ENCODE measurements at regions not wholly inside any gene's neighbourhood (a gene's known extent, or its start where the extent isn't known, plus 50 kb on each side); places are given as distances from the start of the nearest gene placed in this dataset.
A peak's percentile ranks its signal among the peaks of the same experiment; 100 is the strongest.

DNA sequence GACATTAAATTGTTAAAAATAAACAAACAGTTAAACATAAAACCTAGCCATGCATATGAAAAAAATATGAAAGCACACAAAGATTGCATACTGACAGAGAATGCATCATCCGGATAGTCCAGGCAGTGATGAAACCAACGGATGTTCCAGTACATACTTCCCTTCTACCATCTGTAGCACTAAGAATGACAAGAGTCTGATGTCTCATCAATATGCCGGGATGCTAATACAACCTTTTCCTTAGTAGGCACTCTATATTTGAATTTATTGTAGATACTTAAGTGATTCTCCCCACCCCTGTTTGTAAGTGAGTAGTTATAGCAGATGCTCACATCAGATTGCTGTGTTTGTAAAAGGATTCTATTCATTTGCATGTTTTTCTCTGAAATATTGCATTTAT lies 571.2 kb upstream of the WWC1 start:
- H3K4me3 ChIP-seq (ENCODE audit: low read depth, low read length): no peak overlapping the region
- TF ChIP-seq, protein P1, sequence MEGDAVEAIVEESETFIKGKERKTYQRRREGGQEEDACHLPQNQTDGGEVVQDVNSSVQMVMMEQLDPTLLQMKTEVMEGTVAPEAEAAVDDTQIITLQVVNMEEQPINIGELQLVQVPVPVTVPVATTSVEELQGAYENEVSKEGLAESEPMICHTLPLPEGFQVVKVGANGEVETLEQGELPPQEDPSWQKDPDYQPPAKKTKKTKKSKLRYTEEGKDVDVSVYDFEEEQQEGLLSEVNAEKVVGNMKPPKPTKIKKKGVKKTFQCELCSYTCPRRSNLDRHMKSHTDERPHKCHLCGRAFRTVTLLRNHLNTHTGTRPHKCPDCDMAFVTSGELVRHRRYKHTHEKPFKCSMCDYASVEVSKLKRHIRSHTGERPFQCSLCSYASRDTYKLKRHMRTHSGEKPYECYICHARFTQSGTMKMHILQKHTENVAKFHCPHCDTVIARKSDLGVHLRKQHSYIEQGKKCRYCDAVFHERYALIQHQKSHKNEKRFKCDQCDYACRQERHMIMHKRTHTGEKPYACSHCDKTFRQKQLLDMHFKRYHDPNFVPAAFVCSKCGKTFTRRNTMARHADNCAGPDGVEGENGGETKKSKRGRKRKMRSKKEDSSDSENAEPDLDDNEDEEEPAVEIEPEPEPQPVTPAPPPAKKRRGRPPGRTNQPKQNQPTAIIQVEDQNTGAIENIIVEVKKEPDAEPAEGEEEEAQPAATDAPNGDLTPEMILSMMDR (IDR thresholded peaks at IDR 0.05; ENCODE audit: insufficient read depth, low read length): no peak
- no peak for DNase-seq (ENCODE audit: low read depth)

DNA sequence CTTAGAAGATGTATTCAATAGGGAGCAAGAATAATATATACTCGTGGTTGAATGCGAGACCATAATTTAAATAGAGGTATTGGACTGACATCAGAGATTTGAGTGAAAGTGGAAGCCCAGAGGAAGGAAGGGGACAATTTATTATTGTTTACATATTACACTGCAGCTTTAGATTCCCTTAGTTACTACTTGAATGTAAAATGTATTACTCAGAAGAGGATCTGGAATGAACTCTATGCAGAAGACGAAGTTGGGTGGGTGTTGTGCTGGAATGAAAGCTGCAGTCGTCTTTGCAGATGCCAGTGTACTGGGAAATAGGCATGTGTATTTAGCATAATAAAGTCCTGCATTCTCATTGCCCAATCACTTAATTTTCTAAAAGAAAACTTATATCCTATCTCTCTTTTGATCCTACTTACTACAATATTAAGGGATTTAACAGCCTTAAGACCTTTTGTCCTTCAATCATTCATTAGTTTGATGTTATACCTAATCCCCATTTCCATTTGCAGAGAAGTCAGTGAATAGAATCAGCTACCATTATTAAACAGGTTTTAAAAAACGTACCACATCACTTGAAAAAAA lies 570.7 kb upstream of the WWC1 start:
- no peak for DNase-seq (ENCODE audit: low read depth)
- no peak overlapping the region for H3K4me3 ChIP-seq (ENCODE audit: low read depth, low read length)
- TF ChIP-seq, protein P1 (IDR thresholded peaks at IDR 0.05; ENCODE audit: insufficient read depth, low read length): no peak

DNA sequence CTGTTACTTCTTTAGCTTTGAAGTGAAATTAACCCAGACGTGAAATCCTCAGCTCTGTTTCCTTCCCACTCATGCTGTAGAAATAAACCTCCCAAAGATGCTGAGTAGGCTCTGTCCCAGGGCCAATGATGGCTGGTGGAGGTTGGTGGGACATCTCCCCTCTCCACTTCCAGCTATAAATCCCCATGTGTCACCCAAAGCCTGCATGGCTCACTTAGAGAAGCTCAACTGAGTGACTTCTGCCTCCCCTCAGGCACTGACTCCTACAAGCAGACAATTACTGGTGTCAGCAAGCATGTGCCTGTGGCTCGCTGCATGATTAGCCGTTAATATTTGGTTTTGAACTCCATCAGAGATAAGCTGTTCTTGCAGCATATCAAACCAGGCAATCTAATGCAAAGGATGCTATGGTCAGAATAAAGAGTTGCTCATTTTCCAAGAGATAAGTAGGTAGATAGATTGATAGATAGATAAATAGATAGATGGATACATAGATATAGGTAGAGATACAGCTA lies 569.5 kb upstream of the WWC1 start:
- TF ChIP-seq, protein P1 (IDR thresholded peaks at IDR 0.05; ENCODE audit: insufficient read depth, low read length): no peak
- no peak for DNase-seq (ENCODE audit: low read depth)
- no peak overlapping the region for H3K4me3 ChIP-seq (ENCODE audit: low read depth, low read length)

DNA sequence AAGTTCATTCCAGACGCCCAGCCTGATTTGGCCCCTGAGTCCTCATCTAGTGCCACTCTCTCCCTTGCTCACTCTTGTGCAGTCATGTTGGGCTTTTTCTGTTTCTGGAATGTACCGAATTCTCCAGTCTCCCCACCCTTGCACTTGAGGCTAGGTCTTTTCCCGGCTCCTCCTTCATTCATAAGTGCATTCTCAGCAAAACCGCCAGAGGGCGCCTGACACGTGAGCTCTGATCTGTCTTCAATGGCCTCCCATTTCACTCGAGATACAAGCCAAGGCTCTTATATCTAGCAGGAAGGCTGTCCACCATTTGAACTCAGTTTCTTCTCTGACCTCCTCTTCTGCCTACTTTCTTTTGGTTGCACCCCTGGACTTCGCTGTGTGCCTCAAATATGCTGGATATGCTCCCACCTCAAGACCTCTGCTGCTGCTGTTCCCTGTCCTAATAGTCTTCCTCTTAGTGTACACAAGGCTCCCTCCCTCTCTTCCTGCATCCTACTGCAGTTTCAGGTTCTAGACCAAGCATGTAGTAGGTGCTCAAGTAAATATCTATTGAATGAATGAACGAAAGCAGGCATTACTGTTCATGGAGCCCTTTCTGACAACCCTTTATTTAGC lies 568.1 kb upstream of the WWC1 start:
- peak; percentile 83 for DNase-seq (ENCODE audit: low read depth)
- H3K4me3 ChIP-seq (ENCODE audit: low read depth, low read length): no peak overlapping the region
- TF ChIP-seq, protein P1 (IDR thresholded peaks at IDR 0.05; ENCODE audit: insufficient read depth, low read length): peak; percentile 90

DNA sequence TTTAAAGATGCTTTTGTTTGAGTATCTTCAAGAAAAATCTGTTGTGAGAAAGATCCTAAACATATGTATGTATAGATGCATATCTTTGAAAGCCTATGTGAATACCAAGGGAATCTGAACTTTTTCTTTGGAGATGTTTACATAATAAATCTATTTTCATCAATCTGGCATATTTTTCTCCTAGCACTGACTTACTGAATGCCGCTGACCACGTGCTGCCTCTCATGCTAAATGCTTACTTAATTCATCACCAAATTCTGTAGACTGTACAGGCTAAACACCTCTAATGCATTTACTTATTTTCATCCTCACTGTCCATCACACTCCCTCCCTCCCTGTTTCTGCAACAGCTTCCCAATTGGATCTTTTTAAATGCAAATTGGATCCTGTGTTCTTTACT lies 566.2 kb upstream of the WWC1 start:
- DNase-seq (ENCODE audit: low read depth): no peak
- no peak overlapping the region for H3K4me3 ChIP-seq (ENCODE audit: low read depth, low read length)
- TF ChIP-seq, protein P1 (IDR thresholded peaks at IDR 0.05; ENCODE audit: insufficient read depth, low read length): no peak

DNA sequence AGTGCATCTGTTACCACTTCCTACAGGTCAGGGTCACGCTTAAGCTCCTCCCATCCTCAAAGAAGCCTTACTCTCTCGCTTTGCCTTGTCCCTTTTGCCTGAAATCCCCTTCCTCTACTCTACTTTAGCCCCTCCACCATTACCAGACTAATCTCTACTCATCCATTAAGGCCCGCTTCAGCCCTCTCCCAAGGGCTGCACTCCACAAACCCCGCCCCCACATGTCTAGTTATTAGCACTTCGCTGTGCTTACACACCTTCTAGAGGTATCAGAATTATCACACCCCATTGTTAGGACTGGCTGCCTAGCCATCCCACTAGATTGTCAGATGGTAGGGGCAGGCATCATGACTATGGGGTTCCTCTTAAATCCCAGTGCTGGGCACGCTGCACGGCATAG lies 565.7 kb upstream of the WWC1 start:
- no peak for DNase-seq (ENCODE audit: low read depth)
- no peak overlapping the region for H3K4me3 ChIP-seq (ENCODE audit: low read depth, low read length)
- TF ChIP-seq, protein P1 (IDR thresholded peaks at IDR 0.05; ENCODE audit: insufficient read depth, low read length): no peak
